ENCODE measurements at regions not wholly inside any gene's neighbourhood (a gene's known extent, or its start where the extent isn't known, plus 50 kb on each side); places are given as distances from the start of the nearest gene placed in this dataset.

GRCh38 chr15:37616215-37616614 lies 318.2 kb upstream of the TMCO5A start:
- no peak for DNase-seq (ENCODE audit: low read depth)
- Histone ChIP-seq H3K4me3 (ENCODE audit: low read depth, low read length) (no peak overlapping the region), H3K27me3 (ENCODE audit: control insufficient read depth, insufficient read depth, low read length) (no peaks in the 10 kb centered on the region), H3K36me3 (ENCODE audit: control insufficient read depth, insufficient read depth, low read length) (no peaks in the 10 kb centered on the region)
- no peak for TF ChIP-seq CTCF (IDR thresholded peaks at IDR 0.05; ENCODE audit: insufficient read depth, low read length, poor library complexity, severe bottlenecking)

- TF ChIP-seq CTCF (IDR thresholded peaks at IDR 0.05; ENCODE audit: insufficient read depth, low read length, poor library complexity, severe bottlenecking): no peak
- Histone ChIP-seq H3K27me3 (ENCODE audit: control insufficient read depth, insufficient read depth, low read length) (no peaks in the 10 kb centered on the region), H3K4me3 (ENCODE audit: low read depth, low read length) (no peak overlapping the region), H3K36me3 (ENCODE audit: control insufficient read depth, insufficient read depth, low read length) (no peaks in the 10 kb centered on the region)
- DNase-seq (ENCODE audit: low read depth): no peak
Observed at GRCh38 chr15:37618353-37618752, 316.1 kb upstream of the TMCO5A start.

DNA sequence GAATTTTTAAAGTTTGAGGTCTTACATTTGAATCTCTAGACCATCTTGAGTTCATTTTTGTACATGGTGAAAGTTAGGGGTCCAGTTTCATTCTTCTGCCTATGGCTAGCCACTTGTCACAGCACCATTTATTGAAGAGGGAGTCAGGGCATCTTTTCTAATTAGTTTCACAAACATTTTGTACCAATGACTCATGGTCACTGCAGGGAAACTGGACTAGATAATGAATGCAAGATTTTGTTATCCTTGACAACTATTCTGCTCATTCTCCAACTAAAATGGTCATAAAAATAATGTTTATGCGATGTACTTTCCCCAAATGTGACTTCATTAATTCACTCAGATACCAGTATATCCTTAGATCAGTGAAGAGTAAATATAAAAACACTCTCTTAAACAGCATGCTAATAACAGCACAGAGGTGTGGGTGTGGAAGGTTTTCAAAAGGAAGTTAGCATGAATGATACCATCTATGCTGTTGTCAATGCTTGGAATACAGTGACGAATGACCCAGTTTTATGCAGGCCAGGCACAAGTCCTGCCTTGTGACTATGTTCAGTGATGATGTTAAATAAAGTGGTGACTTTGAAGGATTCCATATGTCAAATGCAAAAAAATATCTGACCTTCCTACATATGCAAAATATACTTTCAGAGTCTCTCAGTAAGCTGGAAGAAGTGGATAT lies 314.9 kb upstream of the TMCO5A start:
- H3K4me3 ChIP-seq (ENCODE audit: low read depth, low read length): no peak overlapping the region
- no peak for DNase-seq (ENCODE audit: low read depth)
- TF ChIP-seq CTCF (IDR thresholded peaks at IDR 0.05; ENCODE audit: insufficient read depth, low read length, poor library complexity, severe bottlenecking): no peak
- H3K36me3 ChIP-seq (ENCODE audit: control insufficient read depth, insufficient read depth, low read length): no peaks in the 10 kb centered on the region
- no peaks in the 10 kb centered on the region for H3K27me3 ChIP-seq (ENCODE audit: control insufficient read depth, insufficient read depth, low read length)

DNA sequence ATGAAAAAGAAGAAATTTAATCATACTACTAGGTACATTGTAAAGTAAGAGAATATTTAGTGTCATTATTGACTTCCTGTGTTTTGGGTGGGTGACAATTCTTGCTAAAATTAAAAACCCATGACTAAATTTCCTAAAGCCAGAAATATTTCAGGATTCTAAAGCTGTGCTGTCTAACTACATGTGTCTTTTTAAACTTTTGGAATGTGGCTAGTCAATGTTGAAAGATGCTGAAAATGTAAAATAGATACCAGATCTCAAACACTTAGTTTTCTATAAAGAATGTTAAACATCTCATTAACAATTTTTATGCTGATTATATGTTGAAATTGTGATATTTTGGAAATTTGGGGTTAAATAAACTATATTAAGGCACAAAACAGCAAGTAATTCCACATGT lies 308.9 kb upstream of the TMCO5A start:
- no peak for TF ChIP-seq CTCF (IDR thresholded peaks at IDR 0.05; ENCODE audit: insufficient read depth, low read length, poor library complexity, severe bottlenecking)
- no peak for DNase-seq (ENCODE audit: low read depth)
- no peaks in the 10 kb centered on the region for H3K36me3 ChIP-seq (ENCODE audit: control insufficient read depth, insufficient read depth, low read length)
- no peaks in the 10 kb centered on the region for H3K27me3 ChIP-seq (ENCODE audit: control insufficient read depth, insufficient read depth, low read length)
- H3K4me3 ChIP-seq (ENCODE audit: low read depth, low read length): no peak overlapping the region

GRCh38 chr15:37628507-37628906 lies 305.9 kb upstream of the TMCO5A start:
- Histone ChIP-seq H3K27me3 (ENCODE audit: control insufficient read depth, insufficient read depth, low read length) (no peaks in the 10 kb centered on the region), H3K4me3 (ENCODE audit: low read depth, low read length) (no peak overlapping the region), H3K36me3 (ENCODE audit: control insufficient read depth, insufficient read depth, low read length) (no peaks in the 10 kb centered on the region)
- no peak for TF ChIP-seq CTCF (IDR thresholded peaks at IDR 0.05; ENCODE audit: insufficient read depth, low read length, poor library complexity, severe bottlenecking)
- no peak for DNase-seq (ENCODE audit: low read depth)

- TF ChIP-seq CTCF (IDR thresholded peaks at IDR 0.05; ENCODE audit: insufficient read depth, low read length, poor library complexity, severe bottlenecking): no peak
- no peak for DNase-seq (ENCODE audit: low read depth)
- Histone ChIP-seq H3K27me3 (ENCODE audit: control insufficient read depth, insufficient read depth, low read length) (no peaks in the 10 kb centered on the region), H3K4me3 (ENCODE audit: low read depth, low read length) (no peak overlapping the region), H3K36me3 (ENCODE audit: control insufficient read depth, insufficient read depth, low read length) (no peaks in the 10 kb centered on the region)
Observed at GRCh38 chr15:37636736-37637135, 297.7 kb upstream of the TMCO5A start.

Measured in kidney epithelial cell (primary cell).